Endothelial cell of umbilical vein (primary cell): ENCODE measurements at regions not wholly inside any gene's neighbourhood (a gene's known extent, or its start where the extent isn't known, plus 50 kb on each side); places are given as distances from the start of the nearest gene placed in this dataset.

Source experiments
- BruUV-seq: library from RNA; stranded (reverse); fragments of 400-500 nt; replicated peaks from 2 replicates; lab custom pipeline; 2021; lab: Mats Ljungman, UMichigan
- CTCF ChIA-PET: fragments of 300-600, 350-600 bp; sonication (Branson Sonifier 250); formaldehyde crosslinking; loops from one replicate; lab custom pipeline; 2021; ENCODE audit warnings: antibody characterized with exemption, inconsistent platforms; lab: Charles Lee
- POLR2A ChIA-PET: fragments of 300-600, 350-600 bp; sonication (Branson Sonifier 250); formaldehyde crosslinking; loops from one replicate; lab custom pipeline; 2021; ENCODE audit warnings: antibody characterized with exemption, inconsistent platforms; lab: Charles Lee
- DNase-seq: peaks from one replicate; pipeline ENCODE4 v3.0.0-alpha.2; 2011; ENCODE audit warnings: low read depth, low spot score
- FAIRE-seq: peaks from 2 replicates; lab custom pipeline; 2011; peaks lifted over from hg19 to GRCh38; lab: Jason Lieb, UNC
- H2AFZ ChIP-seq: 2 replicates; pipeline ENCODE4 v1.6.0; 2012; ENCODE audit warnings: low read depth, low read length, control low read depth, inconsistent platforms
- H3K27ac ChIP-seq: 2 replicates; pipeline ENCODE4 v1.5.1; 2011; ENCODE audit warnings: low read depth, mild to moderate bottlenecking, control low read depth, low read length, moderate library complexity; ENCODE audit not compliant: insufficient read depth
- H3K27me3 ChIP-seq, 2 experiments: 2 replicates each; pipeline versions ENCODE4 v1.6.0 to v1.6.1; 2011; ENCODE audit warnings: low read length in 2 of 2, mixed read lengths in 1 of 2; ENCODE audit not compliant: control insufficient read depth in 2 of 2, insufficient read depth in 2 of 2
- H3K36me3 ChIP-seq, 2 experiments: 2 replicates in 1 of 2; 3 replicates in 1 of 2; pipeline ENCODE4 v1.5.1; 2011; ENCODE audit warnings: low read length in 2 of 2, mild to moderate bottlenecking in 1 of 2, moderate library complexity in 1 of 2; ENCODE audit not compliant: control insufficient read depth in 2 of 2, insufficient read depth in 2 of 2; ENCODE audit errors: extremely low read depth in 1 of 2
- H3K4me1 ChIP-seq: 3 replicates; pipeline ENCODE4 v1.5.1; 2011; ENCODE audit warnings: mild to moderate bottlenecking, low read length; ENCODE audit not compliant: control insufficient read depth, insufficient read depth; ENCODE audit errors: extremely low read depth
- H3K4me2 ChIP-seq: 2 replicates; pipeline ENCODE4 v1.6.1; 2011; ENCODE audit warnings: low read length, control low read depth, mixed read lengths; ENCODE audit not compliant: insufficient read depth
- H3K4me3 ChIP-seq, 3 experiments: fragments of 200-600 bp in 1 of 3; sonication (generic), shearing (Covaris generic) in 1 of 3; replicated peaks in 1 of 3; 2 replicates each; pipeline ENCODE4 v1.5.1; 2011 to 2016; ENCODE audit warnings: control low read depth in 3 of 3, low read length in 3 of 3, mild to moderate bottlenecking in 2 of 3, inconsistent platforms in 1 of 3, low read depth in 1 of 3, moderate library complexity in 1 of 3; ENCODE audit not compliant: insufficient read depth in 1 of 3
- H3K79me2 ChIP-seq: 2 replicates; pipeline ENCODE4 v1.6.0; 2012; ENCODE audit warnings: low read length, inconsistent platforms; ENCODE audit not compliant: control insufficient read depth, insufficient read depth
- H3K9ac ChIP-seq: replicated peaks from 2 replicates; pipeline ENCODE3; 2011; ENCODE audit warnings: low read length, control low read depth; ENCODE audit not compliant: insufficient read depth; ENCODE audit errors: extremely low read depth
- H3K9me1 ChIP-seq: replicated peaks from 3 replicates; pipeline ENCODE4 v1.6.0; 2011; ENCODE audit warnings: mild to moderate bottlenecking, low read length; ENCODE audit not compliant: control insufficient read depth, insufficient read depth; ENCODE audit errors: extremely low read depth
- H3K9me3 ChIP-seq: replicated peaks from 2 replicates; pipeline ENCODE4 v1.5.1; 2012; ENCODE audit warnings: low read length, inconsistent platforms; ENCODE audit not compliant: control insufficient read depth, insufficient read depth
- H4K20me1 ChIP-seq: replicated peaks from 2 replicates; pipeline ENCODE3; 2011; ENCODE audit warnings: mild to moderate bottlenecking, low read length; ENCODE audit not compliant: control insufficient read depth, insufficient read depth; ENCODE audit errors: extremely low read depth
- CTCF ChIP-seq, 2 donors: IDR thresholded peaks; 1 replicate in 1 of 2; 2 replicates in 1 of 2; pipeline ENCODE4 v1.5.1; 2011; ENCODE audit warnings: low read length in 2 of 2, mild to moderate bottlenecking in 2 of 2, moderate library complexity in 2 of 2, control low read depth in 1 of 2, inconsistent platforms in 1 of 2, low read depth in 1 of 2; ENCODE audit not compliant: insufficient read depth in 1 of 2; ENCODE audit errors: extremely low read depth in 1 of 2
- EZH2 ChIP-seq: IDR thresholded peaks from 2 replicates; pipeline ENCODE4 v1.6.1; 2012; ENCODE audit warnings: borderline replicate concordance, low read depth, mild to moderate bottlenecking, moderate library complexity, low read length, inconsistent platforms; ENCODE audit not compliant: severe bottlenecking
- FOS ChIP-seq: IDR thresholded peaks from 2 replicates; pipeline ENCODE4 v1.6.1; 2011; ENCODE audit warnings: mild to moderate bottlenecking, low read length, moderate library complexity, borderline replicate concordance; ENCODE audit not compliant: insufficient read depth
- GATA2 ChIP-seq: IDR thresholded peaks from 2 replicates; pipeline ENCODE4 v1.7.0; 2011; ENCODE audit warnings: low read depth, mild to moderate bottlenecking, moderate library complexity, mixed read lengths, low read length; ENCODE audit not compliant: insufficient read length, insufficient read depth
- JUN ChIP-seq: IDR thresholded peaks from 2 replicates; pipeline ENCODE4 v1.6.1; 2011; ENCODE audit warnings: borderline replicate concordance, low read depth; ENCODE audit not compliant: insufficient read length, insufficient read depth
- MAX ChIP-seq: IDR thresholded peaks from 2 replicates; pipeline ENCODE4 v1.6.1; 2011; ENCODE audit not compliant: insufficient read depth, insufficient read length
- MYC ChIP-seq: IDR thresholded peaks from one replicate; pipeline ENCODE4 v1.6.1; 2011; ENCODE audit warnings: mild to moderate bottlenecking, low read depth, low read length
- POLR2A ChIP-seq: IDR thresholded peaks from 2 replicates; pipeline ENCODE4 v1.6.1; 2012; ENCODE audit warnings: low read depth, mild to moderate bottlenecking, control low read depth, low read length
- POLR2AphosphoS5 ChIP-seq: IDR thresholded peaks from 2 replicates; pipeline ENCODE4 v1.6.1; 2012; ENCODE audit warnings: low read depth, mild to moderate bottlenecking, control low read depth, low read length, moderate library complexity; ENCODE audit not compliant: insufficient read depth
- dilution Hi-C: fragments of 300-500 bp; cut with MboI; formaldehyde crosslinking; loops from one replicate; pipeline ENCODE4 v1.15.0; 2019; ENCODE audit warnings: low sequenced_read_pairs; ENCODE audit not compliant: extremely low pct_ligation_motif_present
- intact Hi-C: fragments of 100-400 bp; cut with micrococcal nuclease; formaldehyde crosslinking; loops from one replicate; pipeline ENCODE4 v1.10.0; 2022

- CTCF ChIA-PET: interaction anchor here (1.1 kb wide), 1 partner anchor 8 kb away, joined by 3 read pairs; no protein-coding TSS in a partner anchor
- Histone ChIP-seq H4K20me1 (no peaks in the 10 kb centered on the region), H2AFZ (no peak overlapping the region), H3K79me2 (no peaks in the 10 kb centered on the region), H3K9me3 (no peaks in the 10 kb centered on the region), H3K4me1 (no peaks in the 10 kb centered on the region), H3K27ac (no peak overlapping the region), H3K36me3 (no peaks in the 10 kb centered on the region), H3K4me3 (no peak overlapping the region), H3K4me2 (no peak overlapping the region), H3K9ac (no peak overlapping the region), H3K27me3 (no peaks in the 10 kb centered on the region), H3K9me1 (no peaks in the 10 kb centered on the region)
- intact Hi-C loops (no loop called here), dilution Hi-C loops (no loop called here)
- no peak for TF ChIP-seq JUN
- no peak for TF ChIP-seq POLR2AphosphoS5
- no peak for TF ChIP-seq CTCF (IDR thresholded peaks at IDR 0.05; ENCODE audit: extremely low read depth in 1 of 2, insufficient read depth in 1 of 2, low read depth in 1 of 2, low read length in 2 of 2)
- no peak for TF ChIP-seq GATA2
- no peak for TF ChIP-seq MAX
- no peak for TF ChIP-seq FOS
- no peak for TF ChIP-seq EZH2
- no peak for TF ChIP-seq POLR2A
- TF ChIP-seq MYC: no peak
- no peak for DNase-seq
- POLR2A ChIA-PET: no interaction called here
- FAIRE-seq: no peak
- no TSS peak for BruUV-seq
Observed at GRCh38 chr2:53067533-53067932, 700.1 kb upstream of the CHAC2 start.
